ENCODE measurements at regions not wholly inside any gene's neighbourhood (a gene's known extent, or its start where the extent isn't known, plus 50 kb on each side); places are given as distances from the start of the nearest gene placed in this dataset.
"Not testable (repeated sequence)": the region's sequence is repeated elsewhere in the genome, so short reads cannot be mapped to it uniquely, and the experiment has no call there.

DNA sequence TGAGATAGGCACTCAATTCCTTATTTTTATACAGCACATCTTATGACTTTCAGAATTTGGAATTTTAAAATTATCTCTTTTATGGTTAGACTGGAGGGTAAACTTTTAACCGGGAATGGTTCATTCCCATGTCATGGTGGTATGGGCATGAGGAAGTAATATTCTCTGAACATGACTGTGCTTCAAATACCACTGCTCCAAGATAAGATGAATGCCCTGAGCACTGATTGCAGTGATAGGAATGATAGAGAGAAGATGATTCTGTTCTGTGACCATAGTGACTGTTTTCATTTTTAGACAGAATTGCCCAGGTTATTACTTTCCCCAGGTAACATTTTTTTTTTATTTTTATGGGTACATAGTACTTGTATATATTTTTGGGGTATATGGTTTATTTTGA, 187.4 kb downstream of the ATOH1 start:
- no peak for DNase-seq

DNA sequence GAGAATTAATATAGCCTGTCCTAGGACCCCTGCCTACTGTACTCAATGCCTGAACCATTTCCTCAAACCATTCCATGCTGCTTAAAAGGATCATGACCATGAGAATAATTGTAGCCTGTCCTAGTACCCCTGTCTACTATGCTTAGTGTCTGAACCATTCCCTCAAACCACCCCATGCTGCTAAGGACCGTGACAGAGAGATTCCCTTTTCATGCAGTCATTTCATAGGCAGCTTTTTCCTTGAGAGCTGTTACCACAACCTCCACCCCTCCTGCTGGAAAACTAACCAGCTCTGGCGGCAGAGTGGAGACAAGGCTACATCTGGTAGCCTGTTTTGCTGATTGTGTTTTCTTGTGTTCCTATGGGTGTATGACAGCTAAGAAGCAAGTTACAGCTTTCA, 174.9 kb upstream of the SMARCAD1 start:
- no peak for DNase-seq

- DNase-seq: no peak
Observed at GRCh38 chr4:94036964-94037363, 170.7 kb upstream of the SMARCAD1 start.

- no peak for DNase-seq
Observed at GRCh38 chr4:94038195-94038594, 169.5 kb upstream of the SMARCAD1 start.

- DNase-seq: no peak
Observed at GRCh38 chr4:94039226-94039625, 168.4 kb upstream of the SMARCAD1 start.

DNA sequence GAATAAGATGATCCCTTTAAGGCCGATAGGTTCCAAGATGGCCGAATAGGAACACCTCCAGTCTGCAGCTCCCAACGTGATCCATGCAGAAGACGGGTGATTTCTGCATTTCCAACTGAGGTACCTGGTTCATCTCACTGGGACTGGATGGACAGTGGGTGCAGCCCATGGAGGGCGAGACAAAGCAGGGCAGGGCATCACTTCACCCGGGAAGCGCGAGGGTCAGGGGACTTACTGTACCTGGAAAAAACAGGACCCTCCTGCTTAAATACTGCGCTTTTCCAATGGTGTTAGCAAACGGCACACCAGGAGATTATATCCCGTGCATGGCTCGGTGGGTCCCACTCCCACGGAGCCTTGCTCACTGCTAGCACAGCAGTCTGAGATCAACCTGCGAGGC, 163.2 kb upstream of the SMARCAD1 start:
- DNase-seq: not testable (repeated sequence)

- DNase-seq: no peak
Observed at GRCh38 chr4:94063084-94063483, 144.6 kb upstream of the SMARCAD1 start.

GRCh38 chr4:94068753-94069719, 138.6 kb upstream of the SMARCAD1 start:
- DNase-seq: no peak

GRCh38 chr4:94076498-94076897, 131.2 kb upstream of the SMARCAD1 start:
- DNase-seq: no peak

- no peak for DNase-seq
Observed at GRCh38 chr4:94084155-94084554, 123.5 kb upstream of the SMARCAD1 start.

DNA sequence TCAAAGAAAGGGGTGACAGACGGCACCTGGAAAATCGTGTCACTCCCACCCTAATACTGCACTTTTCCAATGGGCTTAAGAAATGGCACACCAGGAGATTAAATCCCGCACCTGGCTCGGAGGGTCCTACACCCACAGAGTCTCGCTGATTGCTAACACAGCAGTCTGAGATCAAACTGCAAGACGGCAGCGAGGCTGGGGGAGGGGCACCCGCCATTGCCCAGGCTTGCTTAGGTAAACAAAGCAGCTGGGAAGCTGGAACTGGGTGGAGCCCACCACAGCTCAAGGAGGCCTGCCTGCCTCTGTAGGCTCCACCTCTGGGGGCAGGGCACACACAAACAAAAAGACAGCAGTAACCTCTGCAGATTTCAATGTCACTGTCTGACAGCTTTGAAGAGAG, 108.5 kb upstream of the SMARCAD1 start:
- DNase-seq: not testable (repeated sequence)

DNA sequence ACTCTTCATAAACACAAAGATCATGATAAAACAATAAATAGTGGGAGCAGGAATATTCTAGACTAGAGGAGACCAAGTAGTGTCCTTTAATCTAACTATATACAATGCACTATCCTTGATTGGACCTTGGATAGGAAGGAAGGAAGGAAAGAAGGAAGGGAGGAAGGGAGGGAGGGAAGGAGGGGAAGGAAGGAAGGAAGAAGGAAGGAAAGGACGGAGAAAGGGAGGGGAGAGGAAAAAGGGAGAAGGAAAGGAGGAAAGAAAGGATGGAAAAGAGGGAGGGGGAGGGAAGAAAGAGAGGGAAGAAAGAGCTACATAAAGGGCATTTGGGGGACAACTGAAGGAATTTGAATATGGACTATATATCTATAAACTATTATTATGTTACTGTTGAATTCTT, 95.0 kb upstream of the SMARCAD1 start:
- no peak for DNase-seq

DNA sequence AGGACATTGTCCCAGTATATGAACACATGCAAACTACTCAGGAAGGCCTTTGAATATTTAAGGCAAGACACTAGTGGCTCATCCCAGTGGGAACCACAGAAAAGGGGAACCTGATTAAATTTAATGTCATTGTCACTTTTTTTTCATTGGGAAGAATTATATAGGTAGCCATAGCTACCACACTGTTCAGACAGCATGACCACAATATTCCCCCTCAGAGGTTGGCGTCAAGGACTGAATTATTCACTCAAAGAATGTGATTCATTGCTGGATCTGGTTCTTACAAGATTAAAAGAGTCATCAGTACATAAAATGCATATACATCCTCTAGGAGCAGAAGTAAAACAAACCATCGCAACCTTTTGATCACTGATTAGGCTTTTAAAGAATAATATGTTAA, 92.0 kb upstream of the SMARCAD1 start:
- DNase-seq: no peak

DNA sequence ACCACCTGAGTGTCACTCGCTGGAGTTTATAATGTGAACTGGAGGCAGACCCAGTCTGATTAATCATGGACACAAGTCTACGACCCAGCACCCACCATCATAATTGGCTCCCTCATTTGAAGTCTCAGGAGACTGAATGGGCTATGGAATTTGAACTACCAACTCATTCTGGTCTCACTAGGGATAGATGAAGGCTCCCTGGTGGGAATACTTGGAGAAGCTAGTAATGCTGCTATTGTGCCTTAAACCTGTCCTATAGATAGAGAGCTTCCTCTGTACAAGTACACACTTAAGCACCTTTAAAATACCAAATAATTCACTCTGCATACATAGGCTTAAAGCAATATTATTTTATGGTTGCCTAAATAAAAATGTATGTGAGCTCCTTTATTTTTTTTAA, 90.8 kb upstream of the SMARCAD1 start:
- DNase-seq: no peak

GRCh38 chr4:94126669-94127068, 81.0 kb upstream of the SMARCAD1 start:
- no peak for DNase-seq

DNA sequence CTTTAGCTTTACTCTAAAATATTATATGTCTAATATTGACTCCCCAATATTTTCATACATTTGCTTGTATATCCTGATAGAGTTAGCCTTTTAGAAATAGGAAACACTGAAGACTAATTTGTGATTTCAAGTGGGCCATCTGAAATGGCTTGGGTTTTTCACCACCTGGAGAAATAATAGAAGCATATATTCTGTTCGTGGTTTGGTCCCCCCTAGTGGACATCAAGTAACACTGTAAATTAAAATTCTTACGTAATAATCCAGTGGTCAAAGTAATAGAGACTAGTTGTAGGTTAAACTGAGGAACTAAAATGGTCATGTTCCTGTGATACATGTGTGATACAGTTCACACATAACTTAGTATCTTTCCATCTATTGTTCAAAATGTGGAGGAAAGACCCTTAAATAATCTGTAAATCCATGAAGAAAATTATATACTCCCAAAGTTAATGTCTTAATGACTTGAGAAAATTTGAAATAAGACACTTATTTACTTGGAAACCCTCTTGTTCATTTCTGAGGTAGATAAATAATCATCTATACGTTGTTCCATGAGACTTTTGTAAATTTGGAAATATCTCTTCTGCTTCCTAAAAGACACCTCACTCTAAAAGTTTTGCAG, 79.8 kb upstream of the SMARCAD1 start:
- DNase-seq: no peak

GRCh38 chr4:94131212-94131611, 76.5 kb upstream of the SMARCAD1 start:
- no peak for DNase-seq

GRCh38 chr4:94135701-94136100, 72.0 kb upstream of the SMARCAD1 start:
- no peak for DNase-seq

DNA sequence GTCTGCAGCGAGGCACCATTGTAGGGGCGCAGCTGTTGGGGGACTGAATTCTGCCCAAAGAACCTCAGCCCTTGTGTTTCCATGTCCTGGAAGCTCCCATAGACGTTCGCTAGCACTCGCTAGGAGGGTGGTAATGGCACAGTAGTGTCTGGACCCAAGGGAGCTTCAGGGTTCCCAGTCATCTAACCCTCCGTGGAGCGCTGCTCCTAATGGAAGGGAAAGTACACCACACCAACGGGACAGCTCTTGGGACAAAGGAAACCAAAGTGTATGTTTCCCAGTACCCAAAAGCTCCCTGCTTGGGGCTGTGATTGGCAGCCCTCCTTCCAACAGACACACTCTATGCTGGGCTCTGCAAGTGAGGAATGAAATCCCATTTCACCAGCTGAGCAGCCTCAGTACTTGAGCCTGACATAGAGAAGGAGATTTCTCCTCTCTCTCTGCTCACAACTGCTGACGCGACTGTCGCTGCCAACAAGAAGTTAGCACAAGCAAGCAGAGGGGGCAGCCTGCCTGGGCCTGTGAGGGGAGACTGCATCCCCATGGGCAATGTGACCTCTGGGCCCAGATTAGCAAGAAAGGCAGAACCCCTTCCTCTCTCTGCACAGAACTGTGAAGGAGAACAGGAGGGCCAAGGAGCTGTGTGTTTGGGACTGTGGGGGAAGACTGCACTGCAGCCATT, 67.6 kb upstream of the SMARCAD1 start:
- DNase-seq: no peak

DNA sequence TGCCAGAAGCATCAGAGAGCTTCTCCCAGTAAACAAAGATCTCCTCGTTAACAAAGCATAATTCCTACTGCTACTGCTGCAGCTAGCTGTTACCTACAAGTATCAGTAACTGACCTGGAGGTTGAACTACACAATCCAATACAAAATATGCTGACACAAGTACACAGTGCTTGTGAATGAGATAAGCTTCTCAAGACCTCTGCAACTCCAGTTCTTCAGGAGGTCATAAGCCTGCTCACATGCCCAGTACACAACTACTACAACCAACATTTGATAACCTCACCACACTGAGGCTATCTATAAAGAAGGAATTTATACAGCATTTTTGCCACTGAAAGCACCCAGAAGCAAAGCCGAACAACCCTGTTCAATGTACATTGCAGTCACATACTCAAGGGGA, 66.7 kb upstream of the SMARCAD1 start:
- DNase-seq: no peak

DNA sequence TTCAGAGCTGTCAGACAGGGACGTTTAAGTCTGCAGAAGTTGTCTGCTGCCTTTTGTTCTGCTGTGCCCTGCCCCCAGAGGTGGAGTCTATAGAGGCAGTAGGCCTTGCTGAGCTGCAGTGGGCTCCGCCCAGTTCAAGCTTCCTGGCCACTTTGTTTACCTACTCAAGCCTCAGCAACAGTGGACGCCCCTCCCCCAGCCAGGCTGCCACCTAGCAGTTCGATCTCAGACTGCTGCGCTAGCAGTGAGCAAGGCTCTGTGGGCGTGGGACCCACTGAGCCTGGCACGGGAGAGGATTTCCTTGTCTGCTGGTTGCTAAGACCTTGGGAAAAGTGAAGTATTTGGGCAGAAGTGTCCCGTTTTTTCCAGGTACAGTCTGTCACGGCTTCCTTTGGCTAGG, 59.6 kb upstream of the SMARCAD1 start:
- DNase-seq: not testable (repeated sequence)

DNA sequence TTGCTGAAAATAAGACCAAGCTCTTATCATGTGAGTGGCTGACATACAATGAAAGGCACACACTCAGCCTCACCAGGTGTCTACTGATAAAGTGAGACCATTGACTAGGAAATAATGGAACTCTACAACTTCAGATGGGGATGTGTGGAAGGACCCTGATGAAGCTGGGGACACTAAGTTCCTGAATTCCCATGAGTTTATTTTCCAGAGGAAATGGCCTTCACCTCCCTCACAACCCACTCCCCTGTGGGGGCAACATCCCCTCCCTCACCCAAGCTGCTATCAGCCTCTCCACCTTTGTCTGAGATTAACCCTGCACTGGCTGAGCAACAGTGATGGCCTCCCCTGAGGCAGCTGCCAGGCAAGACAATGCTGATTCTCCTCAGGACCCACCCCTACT, 55.2 kb upstream of the SMARCAD1 start:
- DNase-seq: no peak

DNA sequence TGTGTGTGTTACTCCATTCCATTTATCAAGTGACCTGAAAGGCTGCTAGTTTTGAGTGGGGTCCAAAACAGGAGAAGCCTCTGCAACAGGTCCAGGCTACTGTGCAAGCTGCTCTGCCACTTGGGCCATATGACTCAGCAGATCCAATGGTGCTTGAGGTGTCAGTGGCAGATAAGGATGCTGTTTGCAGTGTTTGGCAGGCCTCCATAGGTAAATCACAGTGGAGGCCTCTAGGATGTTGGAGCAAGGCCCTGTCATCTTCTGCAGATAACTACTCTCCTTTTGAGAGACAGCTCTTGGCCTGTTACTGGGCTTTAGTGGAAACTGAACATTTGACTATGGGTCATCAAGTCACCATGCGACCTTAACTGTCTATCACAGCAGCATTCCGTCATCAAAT, 52.3 kb upstream of the SMARCAD1 start:
- not testable (repeated sequence) for DNase-seq

GRCh38 chr4:94156826-94157225, 50.8 kb upstream of the SMARCAD1 start:
- DNase-seq: no peak

All from DMS79 treated with DMSO at 0.1 percent for 48 hours (cell line).